Panc1 (cell line): ENCODE measurements at regions not wholly inside any gene's neighbourhood (a gene's known extent, or its start where the extent isn't known, plus 50 kb on each side); places are given as distances from the start of the nearest gene placed in this dataset.

Experiments used
- ATAC-seq: fragments of 200-7000 bp; cut with Tn5 transposase; 2 replicates; pipeline ENCODE4 v1.9.1; 2020; ENCODE audit warnings: mild to moderate bottlenecking, moderate library complexity
- BruUV-seq: library from RNA; stranded (reverse); fragments of 400-500 nt; replicated peaks from 2 replicates; lab custom pipeline; 2021; lab: Mats Ljungman, UMichigan
- CTCF ChIA-PET: fragments of 300-600 bp; sonication (Branson Sonifier 250); formaldehyde crosslinking; loops from one replicate; lab custom pipeline; 2022; ENCODE audit warnings: antibody characterized with exemption; lab: Charles Lee
- POLR2A ChIA-PET: fragments of 300-600 bp; sonication (Branson Sonifier 250); formaldehyde crosslinking; loops from one replicate; lab custom pipeline; 2022; ENCODE audit warnings: antibody characterized with exemption; lab: Charles Lee
- DNase-seq: peaks from one replicate; pipeline ENCODE4 v3.0.0-alpha.2; 2010; ENCODE audit warnings: low read depth, low spot score
- H3K27ac ChIP-seq: 2 replicates; pipeline ENCODE4 v1.5.1; 2011; ENCODE audit warnings: mild to moderate bottlenecking, low read length, inconsistent platforms
- H3K27me3 ChIP-seq: fragments of 200-500 bp; sonication (Bioruptor generic); 2 replicates; pipeline ENCODE4 v1.6.0; 2014; ENCODE audit warnings: low read length, inconsistent platforms; ENCODE audit not compliant: control insufficient read depth, insufficient read depth
- H3K36me3 ChIP-seq: fragments of 200-500 bp; sonication (Bioruptor generic); 2 replicates; pipeline ENCODE4 v1.5.1; 2014; ENCODE audit warnings: inconsistent platforms, mild to moderate bottlenecking, low read length, moderate library complexity; ENCODE audit not compliant: control insufficient read depth, insufficient read depth
- H3K4me1 ChIP-seq: 2 replicates; pipeline ENCODE4 v1.5.1; 2011; ENCODE audit warnings: inconsistent platforms, mild to moderate bottlenecking, low read length, moderate library complexity; ENCODE audit not compliant: control insufficient read depth, insufficient read depth
- H3K4me3 ChIP-seq, 2 experiments: 2 replicates each; pipeline ENCODE4 v1.5.1; 2011 to 2012; ENCODE audit warnings: low read depth in 2 of 2, low read length in 2 of 2, mild to moderate bottlenecking in 2 of 2, inconsistent platforms in 1 of 2, moderate library complexity in 1 of 2
- H3K9me3 ChIP-seq: fragments of 200-500 bp; sonication (Bioruptor generic); 2 replicates; pipeline ENCODE4 v1.5.1; 2014; ENCODE audit warnings: low read depth, mild to moderate bottlenecking, inconsistent platforms, low read length, moderate library complexity; ENCODE audit not compliant: control insufficient read depth, insufficient read depth
- POLR2AphosphoS5 ChIP-seq: IDR thresholded peaks from 2 replicates; pipeline ENCODE4 v1.6.1; 2012; ENCODE audit warnings: mild to moderate bottlenecking, low read depth, low read length, moderate library complexity
- REST ChIP-seq, 2 experiments: IDR thresholded peaks; 2 replicates each; pipeline ENCODE4 v1.6.1; 2011 to 2012; ENCODE audit warnings: low read depth in 2 of 2, control low read depth in 1 of 2, low read length in 1 of 2, mild to moderate bottlenecking in 1 of 2, moderate library complexity in 1 of 2; ENCODE audit not compliant: insufficient read depth in 1 of 2
- SIN3A ChIP-seq: IDR thresholded peaks from 2 replicates; pipeline ENCODE4 v1.6.1; 2012; ENCODE audit warnings: low read depth, mild to moderate bottlenecking, low read length, moderate library complexity, borderline replicate concordance; ENCODE audit not compliant: insufficient read depth
- TCF7L2 ChIP-seq: IDR thresholded peaks from 2 replicates; pipeline ENCODE4 v1.6.1; 2011; ENCODE audit warnings: mild to moderate bottlenecking, low read depth, low read length, inconsistent platforms
- in situ Hi-C: cut with HindIII; loops from 2 replicates; pipeline ENCODE4 v1.10.0; 2016; ENCODE audit warnings: low sequenced_read_pairs, low pct_unique_long_range_greater_than_20kb
- intact Hi-C: fragments of 100-400 bp; cut with micrococcal nuclease; formaldehyde crosslinking; loops from one replicate; pipeline ENCODE4 v1.10.0; 2022; ENCODE audit not compliant: unreplicated experiment
- TF ChIP-seq, protein P1 (sequence below): fragments of 450-650 bp; IDR thresholded peaks from 2 replicates; pipeline ENCODE4 v1.5.1; 2017; ENCODE audit warnings: mild to moderate bottlenecking

DNA sequence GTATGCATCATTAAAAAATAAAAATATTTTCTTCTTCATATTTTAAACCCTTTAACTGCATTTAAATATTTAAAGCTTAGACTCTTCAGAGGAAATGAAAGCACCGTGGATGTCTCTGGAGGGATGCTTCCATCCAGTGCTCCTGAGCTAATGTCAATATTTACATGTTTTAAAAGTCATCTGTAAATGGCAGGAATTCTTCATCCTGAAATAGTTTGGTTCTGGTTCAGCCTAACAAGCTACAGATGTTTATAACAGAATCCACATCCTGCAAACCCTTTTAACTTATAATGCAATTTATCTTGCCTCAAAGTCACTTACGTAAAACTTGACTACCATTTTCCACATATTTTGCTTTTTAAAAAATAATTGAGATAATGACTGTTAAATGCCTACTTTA, 1207.3 kb downstream of the SLC16A7 start:
- ATAC-seq (no peak), DNase-seq (no peak)
- Histone ChIP-seq H3K9me3 (no peaks in the 10 kb centered on the region), H3K27me3 (no peaks in the 10 kb centered on the region), H3K36me3 (no peaks in the 10 kb centered on the region), H3K4me3 (no peak overlapping the region), H3K27ac (no peak overlapping the region), H3K4me1 (no peaks in the 10 kb centered on the region)
- no TSS peak for BruUV-seq
- in situ Hi-C loops: no loop called here
- TF ChIP-seq REST (IDR thresholded peaks at IDR 0.05; ENCODE audit: insufficient read depth in 1 of 2, low read depth in 2 of 2, low read length in 1 of 2) (no peak), POLR2AphosphoS5 (no peak)
- POLR2A ChIA-PET: no interaction called here
- CTCF ChIA-PET: no interaction called here
- intact Hi-C loops: loop anchor here (10.0 kb wide), 1 partner anchor 182 kb away; no protein-coding TSS in a partner anchor

GRCh38 chr12:60805364-60805763, 1209.5 kb downstream of the SLC16A7 start:
- Histone ChIP-seq H3K27ac (no peak overlapping the region), H3K4me3 (no peak overlapping the region), H3K36me3 (no peaks in the 10 kb centered on the region), H3K9me3 (no peaks in the 10 kb centered on the region), H3K27me3 (no peaks in the 10 kb centered on the region), H3K4me1 (no peaks in the 10 kb centered on the region)
- ATAC-seq: no peak
- no TSS peak for BruUV-seq
- in situ Hi-C loops (no loop called here), intact Hi-C loops (loop anchor here (10.0 kb wide), 1 partner anchor 179 kb away; no protein-coding TSS in a partner anchor)
- ChIA-PET CTCF (no interaction called here), POLR2A (no interaction called here)
- DNase-seq: no peak
- no peak for TF ChIP-seq TCF7L2
- no peak for TF ChIP-seq SIN3A
- TF ChIP-seq, protein P1, sequence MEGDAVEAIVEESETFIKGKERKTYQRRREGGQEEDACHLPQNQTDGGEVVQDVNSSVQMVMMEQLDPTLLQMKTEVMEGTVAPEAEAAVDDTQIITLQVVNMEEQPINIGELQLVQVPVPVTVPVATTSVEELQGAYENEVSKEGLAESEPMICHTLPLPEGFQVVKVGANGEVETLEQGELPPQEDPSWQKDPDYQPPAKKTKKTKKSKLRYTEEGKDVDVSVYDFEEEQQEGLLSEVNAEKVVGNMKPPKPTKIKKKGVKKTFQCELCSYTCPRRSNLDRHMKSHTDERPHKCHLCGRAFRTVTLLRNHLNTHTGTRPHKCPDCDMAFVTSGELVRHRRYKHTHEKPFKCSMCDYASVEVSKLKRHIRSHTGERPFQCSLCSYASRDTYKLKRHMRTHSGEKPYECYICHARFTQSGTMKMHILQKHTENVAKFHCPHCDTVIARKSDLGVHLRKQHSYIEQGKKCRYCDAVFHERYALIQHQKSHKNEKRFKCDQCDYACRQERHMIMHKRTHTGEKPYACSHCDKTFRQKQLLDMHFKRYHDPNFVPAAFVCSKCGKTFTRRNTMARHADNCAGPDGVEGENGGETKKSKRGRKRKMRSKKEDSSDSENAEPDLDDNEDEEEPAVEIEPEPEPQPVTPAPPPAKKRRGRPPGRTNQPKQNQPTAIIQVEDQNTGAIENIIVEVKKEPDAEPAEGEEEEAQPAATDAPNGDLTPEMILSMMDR: no peak
- no peak for TF ChIP-seq REST (IDR thresholded peaks at IDR 0.05; ENCODE audit: insufficient read depth in 1 of 2, low read depth in 2 of 2, low read length in 1 of 2)
- no peak for TF ChIP-seq POLR2AphosphoS5
